ENCODE measurements at regions not wholly inside any gene's neighbourhood (a gene's known extent, or its start where the extent isn't known, plus 50 kb on each side); places are given as distances from the start of the nearest gene placed in this dataset.
A peak's percentile ranks its signal among the peaks of the same experiment; 100 is the strongest.

DNA sequence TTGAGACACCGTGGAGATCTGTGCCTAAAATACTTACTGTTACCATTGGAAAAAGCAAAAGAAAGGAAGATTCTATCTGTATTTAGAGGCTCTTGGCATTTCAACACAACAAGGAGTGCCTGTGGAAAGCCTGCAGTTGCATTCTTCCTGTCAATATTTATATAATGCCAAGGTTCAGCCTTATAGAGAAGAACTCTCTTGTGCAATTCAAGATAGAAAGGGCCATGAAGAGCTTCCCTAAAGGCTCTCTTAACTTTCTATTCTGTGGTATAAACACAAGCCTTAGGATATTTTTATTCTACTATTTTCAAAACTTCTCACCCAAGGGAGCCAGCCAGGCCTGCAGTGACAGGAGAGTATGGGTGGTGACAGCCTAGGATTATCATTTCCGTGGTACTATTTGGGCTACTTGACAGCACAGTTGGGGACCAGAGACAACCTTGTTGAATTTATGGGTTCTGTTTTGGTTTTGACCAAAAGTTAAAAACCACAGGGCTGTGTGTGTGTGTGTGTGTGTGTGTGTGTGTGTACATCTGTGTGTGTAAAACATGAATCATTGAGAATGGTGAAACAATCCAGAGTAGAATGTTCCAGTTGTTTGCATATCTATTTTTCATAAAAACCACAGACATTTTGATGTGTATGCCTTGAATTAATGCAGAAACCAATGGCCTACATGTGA, 700.9 kb upstream of the SLC35B3 start:
- Histone ChIP-seq H3K4me1 (ENCODE audit: insufficient read depth, low read length, poor library complexity, severe bottlenecking) (peaks cover 69% of the 10 kb centered on the region), H3K9me3 (ENCODE audit: low read depth, low read length, poor library complexity, severe bottlenecking) (no peaks in the 10 kb centered on the region), H3K36me3 (ENCODE audit: insufficient read depth, low read length, poor library complexity, severe bottlenecking) (no peaks in the 10 kb centered on the region), H3K4me3 (ENCODE audit: low read depth, low read length, poor library complexity, severe bottlenecking) (no peak overlapping the region), H3K27ac (ENCODE audit: low read depth, low read length, poor library complexity, severe bottlenecking) (no peak overlapping the region), H3K27me3 (replicated peaks; ENCODE audit: insufficient read depth, low read depth, low read length, poor library complexity) (no peaks in the 10 kb centered on the region)
- CTCF ChIA-PET = interaction anchor here (0.7 kb wide), 1 partner anchor 876 kb away, joined by 4 read pairs; no protein-coding TSS in a partner anchor
- no TSS peak for BruUV-seq (replicated peaks)
- intact Hi-C loops (cut with micrococcal nuclease; ENCODE audit: unreplicated experiment) = no loop called here
- POLR2A ChIA-PET (ENCODE audit: low non-redundant PET) = no interaction called here
- TF ChIP-seq, protein P1, sequence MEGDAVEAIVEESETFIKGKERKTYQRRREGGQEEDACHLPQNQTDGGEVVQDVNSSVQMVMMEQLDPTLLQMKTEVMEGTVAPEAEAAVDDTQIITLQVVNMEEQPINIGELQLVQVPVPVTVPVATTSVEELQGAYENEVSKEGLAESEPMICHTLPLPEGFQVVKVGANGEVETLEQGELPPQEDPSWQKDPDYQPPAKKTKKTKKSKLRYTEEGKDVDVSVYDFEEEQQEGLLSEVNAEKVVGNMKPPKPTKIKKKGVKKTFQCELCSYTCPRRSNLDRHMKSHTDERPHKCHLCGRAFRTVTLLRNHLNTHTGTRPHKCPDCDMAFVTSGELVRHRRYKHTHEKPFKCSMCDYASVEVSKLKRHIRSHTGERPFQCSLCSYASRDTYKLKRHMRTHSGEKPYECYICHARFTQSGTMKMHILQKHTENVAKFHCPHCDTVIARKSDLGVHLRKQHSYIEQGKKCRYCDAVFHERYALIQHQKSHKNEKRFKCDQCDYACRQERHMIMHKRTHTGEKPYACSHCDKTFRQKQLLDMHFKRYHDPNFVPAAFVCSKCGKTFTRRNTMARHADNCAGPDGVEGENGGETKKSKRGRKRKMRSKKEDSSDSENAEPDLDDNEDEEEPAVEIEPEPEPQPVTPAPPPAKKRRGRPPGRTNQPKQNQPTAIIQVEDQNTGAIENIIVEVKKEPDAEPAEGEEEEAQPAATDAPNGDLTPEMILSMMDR (conservative IDR thresholded peaks at IDR 0.05; ENCODE audit: low read depth, low read length) = no peak
- no peak for TF ChIP-seq EZH2 (IDR thresholded peaks at IDR 0.05; ENCODE audit: borderline replicate concordance, low read depth, low read length, poor library complexity, severe bottlenecking)
- no peak for DNase-seq (ENCODE audit: low spot score)

DNA sequence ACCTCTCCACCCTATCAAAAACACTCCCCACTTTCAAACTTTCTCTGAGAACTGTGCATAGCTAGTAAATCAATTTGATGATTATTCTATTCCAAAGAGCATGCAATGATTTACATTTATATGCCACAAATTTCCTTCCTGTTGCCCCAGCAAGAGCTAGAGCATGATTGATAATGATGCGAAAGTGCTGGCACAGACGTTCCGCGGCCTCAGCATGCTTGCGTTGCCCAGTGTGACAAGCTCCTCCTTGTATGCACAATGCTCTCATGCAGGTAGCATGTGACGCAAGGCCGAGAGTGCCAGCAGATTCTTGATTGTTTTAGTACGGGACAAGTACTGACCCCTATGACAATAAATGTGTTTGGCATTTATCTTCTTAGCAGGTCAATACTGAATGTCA, 696.3 kb upstream of the SLC35B3 start:
- peaks cover 59% of the 10 kb centered on the region for H3K4me1 ChIP-seq (ENCODE audit: insufficient read depth, low read length, poor library complexity, severe bottlenecking)
- ChIA-PET CTCF (no interaction called here), POLR2A (ENCODE audit: low non-redundant PET) (no interaction called here)
- H3K4me3 ChIP-seq (ENCODE audit: low read depth, low read length, poor library complexity, severe bottlenecking) = peak overlapping the region; percentile 1
- BruUV-seq (replicated peaks) = no TSS peak
- TF ChIP-seq EZH2 (IDR thresholded peaks at IDR 0.05; ENCODE audit: borderline replicate concordance, low read depth, low read length, poor library complexity, severe bottlenecking) = no peak
- TF ChIP-seq, protein P1 (conservative IDR thresholded peaks at IDR 0.05; ENCODE audit: low read depth, low read length) = no peak
- no peaks in the 10 kb centered on the region for H3K27me3 ChIP-seq (replicated peaks; ENCODE audit: insufficient read depth, low read depth, low read length, poor library complexity)
- intact Hi-C loops (cut with micrococcal nuclease; ENCODE audit: unreplicated experiment) = loop anchor here (5.0 kb wide), 1 partner anchor 76 kb away; no protein-coding TSS in a partner anchor
- H3K9me3 ChIP-seq (ENCODE audit: low read depth, low read length, poor library complexity, severe bottlenecking) = no peaks in the 10 kb centered on the region
- no peaks in the 10 kb centered on the region for H3K36me3 ChIP-seq (ENCODE audit: insufficient read depth, low read length, poor library complexity, severe bottlenecking)
- peak; percentile 93 for DNase-seq (ENCODE audit: low spot score)
- peak overlapping the region; percentile 32 for H3K27ac ChIP-seq (ENCODE audit: low read depth, low read length, poor library complexity, severe bottlenecking)

DNA sequence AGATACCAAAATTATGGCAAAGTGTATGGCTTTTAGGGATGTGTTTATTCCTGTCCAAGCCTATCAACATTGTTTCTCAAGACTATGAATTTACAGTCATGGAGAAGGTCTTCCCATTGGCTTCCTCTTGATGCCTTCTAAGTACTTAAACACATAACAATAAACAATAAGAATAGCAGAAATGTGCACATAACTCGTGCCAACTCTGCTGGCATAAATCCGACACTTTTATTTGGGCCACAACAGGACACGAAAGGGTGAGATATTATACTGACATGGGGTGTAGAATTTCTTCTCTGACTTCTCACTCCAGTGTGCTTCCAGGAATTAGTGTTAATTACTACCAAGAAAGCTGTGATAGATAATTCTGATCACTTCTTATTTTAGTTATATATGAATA, 695.9 kb upstream of the SLC35B3 start:
- no peak for DNase-seq (ENCODE audit: low spot score)
- no TSS peak for BruUV-seq (replicated peaks)
- intact Hi-C loops (cut with micrococcal nuclease; ENCODE audit: unreplicated experiment) = loop anchor here (5.0 kb wide), 1 partner anchor 76 kb away; no protein-coding TSS in a partner anchor
- POLR2A ChIA-PET (ENCODE audit: low non-redundant PET) = no interaction called here
- Histone ChIP-seq H3K36me3 (ENCODE audit: insufficient read depth, low read length, poor library complexity, severe bottlenecking) (no peaks in the 10 kb centered on the region), H3K4me3 (ENCODE audit: low read depth, low read length, poor library complexity, severe bottlenecking) (no peak overlapping the region), H3K9me3 (ENCODE audit: low read depth, low read length, poor library complexity, severe bottlenecking) (no peaks in the 10 kb centered on the region), H3K4me1 (ENCODE audit: insufficient read depth, low read length, poor library complexity, severe bottlenecking) (peaks cover 59% of the 10 kb centered on the region), H3K27me3 (replicated peaks; ENCODE audit: insufficient read depth, low read depth, low read length, poor library complexity) (no peaks in the 10 kb centered on the region), H3K27ac (ENCODE audit: low read depth, low read length, poor library complexity, severe bottlenecking) (peak overlapping the region; percentile 14)
- CTCF ChIA-PET = no interaction called here
- no peak for TF ChIP-seq EZH2 (IDR thresholded peaks at IDR 0.05; ENCODE audit: borderline replicate concordance, low read depth, low read length, poor library complexity, severe bottlenecking)
- TF ChIP-seq, protein P1 (conservative IDR thresholded peaks at IDR 0.05; ENCODE audit: low read depth, low read length) = no peak

All from A673 (cell line).